ENCODE measurements at regions not wholly inside any gene's neighbourhood (a gene's known extent, or its start where the extent isn't known, plus 50 kb on each side); places are given as distances from the start of the nearest gene placed in this dataset.

DNA sequence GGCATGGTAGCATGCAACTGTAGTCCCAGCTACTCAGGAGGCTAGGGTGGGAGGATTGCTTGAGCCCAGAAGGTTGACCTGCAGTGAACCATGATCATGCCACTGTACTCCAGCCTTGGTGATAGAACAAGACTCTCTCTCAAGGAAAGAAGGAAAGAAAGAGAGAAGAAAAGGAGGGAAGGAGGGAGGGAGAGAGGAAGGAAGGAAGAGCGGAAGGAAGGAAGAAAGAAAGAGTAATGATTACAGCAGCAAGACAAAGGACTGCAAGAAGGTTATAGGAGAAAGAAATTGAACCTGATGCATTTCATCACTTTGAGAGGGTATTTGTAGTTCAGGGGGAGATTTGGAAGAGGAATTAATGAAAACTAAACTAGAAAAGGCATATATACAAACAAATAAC, 155.7 kb downstream of the LACC1 start:
- TF ChIP-seq, protein P1, sequence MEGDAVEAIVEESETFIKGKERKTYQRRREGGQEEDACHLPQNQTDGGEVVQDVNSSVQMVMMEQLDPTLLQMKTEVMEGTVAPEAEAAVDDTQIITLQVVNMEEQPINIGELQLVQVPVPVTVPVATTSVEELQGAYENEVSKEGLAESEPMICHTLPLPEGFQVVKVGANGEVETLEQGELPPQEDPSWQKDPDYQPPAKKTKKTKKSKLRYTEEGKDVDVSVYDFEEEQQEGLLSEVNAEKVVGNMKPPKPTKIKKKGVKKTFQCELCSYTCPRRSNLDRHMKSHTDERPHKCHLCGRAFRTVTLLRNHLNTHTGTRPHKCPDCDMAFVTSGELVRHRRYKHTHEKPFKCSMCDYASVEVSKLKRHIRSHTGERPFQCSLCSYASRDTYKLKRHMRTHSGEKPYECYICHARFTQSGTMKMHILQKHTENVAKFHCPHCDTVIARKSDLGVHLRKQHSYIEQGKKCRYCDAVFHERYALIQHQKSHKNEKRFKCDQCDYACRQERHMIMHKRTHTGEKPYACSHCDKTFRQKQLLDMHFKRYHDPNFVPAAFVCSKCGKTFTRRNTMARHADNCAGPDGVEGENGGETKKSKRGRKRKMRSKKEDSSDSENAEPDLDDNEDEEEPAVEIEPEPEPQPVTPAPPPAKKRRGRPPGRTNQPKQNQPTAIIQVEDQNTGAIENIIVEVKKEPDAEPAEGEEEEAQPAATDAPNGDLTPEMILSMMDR (IDR thresholded peaks at IDR 0.05) = no peak
- no peak for TF ChIP-seq EP300 (IDR thresholded peaks at IDR 0.05)

All from tibial nerve (tissue), 4 donors.